ENCODE measurements at regions not wholly inside any gene's neighbourhood (a gene's known extent, or its start where the extent isn't known, plus 50 kb on each side); places are given as distances from the start of the nearest gene placed in this dataset.
"Not testable (repeated sequence)": the region's sequence is repeated elsewhere in the genome, so short reads cannot be mapped to it uniquely, and the experiment has no call there.

GRCh38 chr9:90694187-90694586 lies 51.6 kb upstream of the DIRAS2 start:
- not testable (repeated sequence) for TF ChIP-seq CTCF, EP300, POLR2A (IDR thresholded peaks at IDR 0.05)
